Smooth muscle cell (in vitro differentiated cells): ENCODE measurements at regions not wholly inside any gene's neighbourhood (a gene's known extent, or its start where the extent isn't known, plus 50 kb on each side); places are given as distances from the start of the nearest gene placed in this dataset.

Experiments
- DNase-seq: peaks from one replicate; lab custom pipeline; 2025; ENCODE audit not compliant: unreplicated experiment; lab: John Stamatoyannopoulos, UW
- H2AFZ ChIP-seq: fragments of 200-600 bp; sonication (generic); 2 replicates; pipeline ENCODE4 v1.6.0; 2016; ENCODE audit warnings: antibody characterized with exemption, low read depth, mild to moderate bottlenecking
- H3F3A ChIP-seq: fragments of 200-600 bp; sonication (generic); 2 replicates; pipeline ENCODE4 v1.6.0; 2017; ENCODE audit warnings: antibody characterized with exemption, low read depth
- H3K27ac ChIP-seq: fragments of 200-600 bp; sonication (generic); 2 replicates; pipeline ENCODE4 v1.5.1; 2016; ENCODE audit warnings: low read depth, mild to moderate bottlenecking
- H3K27me3 ChIP-seq: fragments of 200-600 bp; sonication (generic); 2 replicates; pipeline ENCODE4 v1.6.1; 2016; ENCODE audit warnings: low read depth, mild to moderate bottlenecking
- H3K36me3 ChIP-seq: fragments of 200-600 bp; sonication (generic); 2 replicates; pipeline ENCODE4 v1.5.1; 2016; ENCODE audit warnings: low read depth
- H3K4me1 ChIP-seq: fragments of 200-600 bp; sonication (generic); 2 replicates; pipeline ENCODE4 v1.5.1; 2016; ENCODE audit warnings: low read depth
- H3K4me2 ChIP-seq: fragments of 200-600 bp; sonication (generic); 2 replicates; pipeline ENCODE4 v1.6.0; 2016; ENCODE audit warnings: mild to moderate bottlenecking
- H3K4me3 ChIP-seq: fragments of 200-600 bp; sonication (generic); 2 replicates; pipeline ENCODE4 v1.5.1; 2016; ENCODE audit warnings: mild to moderate bottlenecking
- H3K79me2 ChIP-seq: fragments of 200-600 bp; sonication (generic); 2 replicates; pipeline ENCODE4 v1.6.0; 2016; ENCODE audit warnings: low read depth, mild to moderate bottlenecking
- H3K9ac ChIP-seq: fragments of 200-600 bp; sonication (generic); 2 replicates; pipeline ENCODE4 v1.6.0; 2016; ENCODE audit warnings: low read depth
- H3K9me3 ChIP-seq: fragments of 200-600 bp; sonication (generic); replicated peaks from 2 replicates; pipeline ENCODE4 v1.5.1; 2016; ENCODE audit warnings: low read depth
- H4K20me1 ChIP-seq: fragments of 200-600 bp; sonication (generic); 2 replicates; pipeline ENCODE4 v1.6.0; 2016; ENCODE audit warnings: low read depth
- CTCF ChIP-seq: fragments of 200-600 bp; sonication (generic); IDR thresholded peaks from 2 replicates; pipeline ENCODE4 v1.5.1; 2017; ENCODE audit warnings: borderline replicate concordance, mild to moderate bottlenecking, antibody characterized with exemption; ENCODE audit not compliant: insufficient read depth, poor library complexity, severe bottlenecking
- WGBS: methylation state at CpG from one replicate; pipeline ENCODE4 v1.1.7; 2016; ENCODE audit warnings: low lambda C conversion rate; 5-methylcytosine and 5-hydroxymethylcytosine counted together

DNA sequence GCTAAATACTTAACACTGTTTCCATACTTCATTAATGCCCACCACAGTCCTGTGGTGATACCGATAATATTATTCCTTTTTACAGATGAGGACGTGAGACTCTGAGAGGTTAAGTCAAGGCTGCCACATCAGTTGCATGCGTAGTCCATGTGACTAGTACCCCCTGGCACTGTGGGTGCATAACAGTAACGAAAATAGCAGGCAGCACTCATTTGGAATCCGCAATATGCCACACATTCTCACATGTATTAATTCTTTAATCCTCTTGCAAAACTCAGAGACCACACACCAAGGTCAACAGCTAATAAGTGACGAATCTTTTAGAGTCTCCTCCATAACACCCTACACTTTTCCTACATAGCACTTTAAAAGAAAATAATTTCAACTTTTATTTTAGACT, 99.5 kb upstream of the HABP2 start:
- H3K36me3 ChIP-seq: no peaks in the 10 kb centered on the region
- H3K9me3 ChIP-seq: no peaks in the 10 kb centered on the region
- TF ChIP-seq CTCF: no peak
- H3K27me3 ChIP-seq: peaks cover 30% of the 10 kb centered on the region
- no peaks in the 10 kb centered on the region for H3K4me1 ChIP-seq
- no peak overlapping the region for H3K27ac ChIP-seq
- no peak overlapping the region for H2AFZ ChIP-seq
- 86% methylated on average over 6 of the region's 6 CpGs for WGBS
- H4K20me1 ChIP-seq: no peaks in the 10 kb centered on the region
- no peak for DNase-seq
- H3K79me2 ChIP-seq: no peaks in the 10 kb centered on the region
- H3F3A ChIP-seq: no peaks in the 10 kb centered on the region
- H3K4me2 ChIP-seq: no peak overlapping the region
- no peak overlapping the region for H3K9ac ChIP-seq
- H3K4me3 ChIP-seq: no peak overlapping the region

- peak overlapping the region; percentile 24 for H3K4me3 ChIP-seq
- peak; percentile 78 for TF ChIP-seq CTCF
- H3K27ac ChIP-seq: no peak overlapping the region
- no peak for DNase-seq
- no peaks in the 10 kb centered on the region for H3K79me2 ChIP-seq
- H3K9me3 ChIP-seq: no peaks in the 10 kb centered on the region
- H3K36me3 ChIP-seq: no peaks in the 10 kb centered on the region
- H2AFZ ChIP-seq: peak overlapping the region; percentile 1
- H4K20me1 ChIP-seq: no peaks in the 10 kb centered on the region
- WGBS: 22% methylated on average over 15 of the region's 15 CpGs
- no peaks in the 10 kb centered on the region for H3F3A ChIP-seq
- H3K4me2 ChIP-seq: peak overlapping the region; percentile 73
- H3K4me1 ChIP-seq: no peaks in the 10 kb centered on the region
- H3K9ac ChIP-seq: no peak overlapping the region
- peaks cover 20% of the 10 kb centered on the region for H3K27me3 ChIP-seq
These were observed 98.4 kb upstream of the HABP2 start for GRCh38 chr10:113454341-113455061.

GRCh38 chr10:113455947-113456346, 96.9 kb upstream of the HABP2 start:
- no peak for TF ChIP-seq CTCF
- H3K4me1 ChIP-seq: no peaks in the 10 kb centered on the region
- no peak overlapping the region for H3K4me2 ChIP-seq
- H3K9me3 ChIP-seq: no peaks in the 10 kb centered on the region
- H4K20me1 ChIP-seq: no peaks in the 10 kb centered on the region
- 82% methylated on average over 3 of the region's 3 CpGs for WGBS
- no peak overlapping the region for H3K9ac ChIP-seq
- DNase-seq: no peak
- no peak overlapping the region for H3K4me3 ChIP-seq
- no peaks in the 10 kb centered on the region for H3K36me3 ChIP-seq
- no peaks in the 10 kb centered on the region for H3F3A ChIP-seq
- peaks cover 19% of the 10 kb centered on the region for H3K27me3 ChIP-seq
- H3K27ac ChIP-seq: no peak overlapping the region
- no peak overlapping the region for H2AFZ ChIP-seq
- H3K79me2 ChIP-seq: no peaks in the 10 kb centered on the region

DNA sequence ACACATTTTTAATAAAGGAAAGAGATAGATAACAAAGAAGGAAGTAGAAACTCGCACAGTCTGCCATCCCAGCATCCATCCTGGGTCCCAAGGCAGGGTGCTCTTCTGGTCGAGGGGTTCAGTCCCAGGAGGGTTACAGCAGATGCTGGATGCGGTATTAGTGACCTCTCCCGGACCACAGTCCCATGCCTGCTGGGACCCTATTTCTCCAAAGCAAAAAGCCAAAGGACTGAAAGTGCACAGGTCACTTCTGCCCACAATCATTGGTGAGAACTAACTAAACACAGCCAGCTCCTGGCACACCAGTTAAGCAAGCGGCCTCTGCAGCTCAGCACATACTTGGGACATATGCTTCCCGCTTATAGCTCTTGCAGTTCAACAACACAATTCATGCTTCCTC, 96.1 kb upstream of the HABP2 start:
- 79% methylated on average over 6 of the region's 6 CpGs for WGBS
- no peak overlapping the region for H3K27ac ChIP-seq
- no peaks in the 10 kb centered on the region for H3K4me1 ChIP-seq
- H3K4me3 ChIP-seq: no peak overlapping the region
- no peak overlapping the region for H2AFZ ChIP-seq
- H3K79me2 ChIP-seq: no peaks in the 10 kb centered on the region
- no peaks in the 10 kb centered on the region for H3K36me3 ChIP-seq
- TF ChIP-seq CTCF: no peak
- H3F3A ChIP-seq: no peaks in the 10 kb centered on the region
- no peaks in the 10 kb centered on the region for H3K9me3 ChIP-seq
- H3K27me3 ChIP-seq: peaks cover 26% of the 10 kb centered on the region
- no peak overlapping the region for H3K4me2 ChIP-seq
- H4K20me1 ChIP-seq: no peaks in the 10 kb centered on the region
- H3K9ac ChIP-seq: no peak overlapping the region
- no peak for DNase-seq
